SK-N-SH (cell line): ENCODE measurements at regions not wholly inside any gene's neighbourhood (a gene's known extent, or its start where the extent isn't known, plus 50 kb on each side); places are given as distances from the start of the nearest gene placed in this dataset.

ENCODE experiments used
- small RNA-seq, 7 experiments: library from RNA; depleted of rRNA; stranded (forward); fragments of <200 nt; gene quantifications; one replicate each; pipeline ENCODE3, GENCODE V24; 2012

Small RNA genes lying in the stretch of these regions (small RNA-seq; reads per million reads assigned to genes)
- 0 reads per million in 7 experiments for gene AL360157.1
